HG02642 (cell line): ENCODE measurements at regions not wholly inside any gene's neighbourhood (a gene's known extent, or its start where the extent isn't known, plus 50 kb on each side); places are given as distances from the start of the nearest gene placed in this dataset.

Experiments
- ATAC-seq: cut with Tn5 transposase; IDR thresholded peaks from one replicate; pipeline ENCODE4 v1.9.1; 2021; ENCODE audit warnings: mild to moderate bottlenecking; ENCODE audit not compliant: unreplicated experiment, poor library complexity

GRCh38 chr4:181437895-181438294, 805.3 kb upstream of the TENM3 start:
- ATAC-seq, result no peak

GRCh38 chr4:181438641-181439040, 804.6 kb upstream of the TENM3 start:
- no peak for ATAC-seq

- ATAC-seq, result no peak
These were observed 800.2 kb upstream of the TENM3 start for GRCh38 chr4:181443021-181443420.

- no peak for ATAC-seq
These were observed 777.4 kb upstream of the TENM3 start for GRCh38 chr4:181465826-181466225.

GRCh38 chr4:181468451-181468850, 774.8 kb upstream of the TENM3 start:
- ATAC-seq, result no peak

GRCh38 chr4:181470306-181470705, 772.9 kb upstream of the TENM3 start:
- ATAC-seq, result no peak

- no peak for ATAC-seq
These were observed 767.8 kb upstream of the TENM3 start for GRCh38 chr4:181475359-181475758.

GRCh38 chr4:181475781-181476507, 767.3 kb upstream of the TENM3 start:
- ATAC-seq, result no peak

- ATAC-seq, result no peak
These were observed 766.7 kb upstream of the TENM3 start for GRCh38 chr4:181476508-181476890.

- ATAC-seq, result no peak
These were observed 765.6 kb upstream of the TENM3 start for GRCh38 chr4:181477591-181477990.

- no peak for ATAC-seq
These were observed 764.5 kb upstream of the TENM3 start for GRCh38 chr4:181478656-181479055.

GRCh38 chr4:181479141-181479540, 764.1 kb upstream of the TENM3 start:
- ATAC-seq, result no peak

- ATAC-seq, result no peak
These were observed 758.8 kb upstream of the TENM3 start for GRCh38 chr4:181484396-181484795.

GRCh38 chr4:181488926-181489325, 754.3 kb upstream of the TENM3 start:
- no peak for ATAC-seq

GRCh38 chr4:181498148-181498547, 745.1 kb upstream of the TENM3 start:
- ATAC-seq, result no peak

- ATAC-seq, result no peak
These were observed 740.6 kb upstream of the TENM3 start for GRCh38 chr4:181502611-181503010.

- no peak for ATAC-seq
These were observed 739.4 kb upstream of the TENM3 start for GRCh38 chr4:181503687-181504390.

GRCh38 chr4:181504924-181505323, 738.3 kb upstream of the TENM3 start:
- ATAC-seq, result no peak

- no peak for ATAC-seq
These were observed 735.9 kb upstream of the TENM3 start for GRCh38 chr4:181507180-181507835.

- ATAC-seq, result no peak
These were observed 735.3 kb upstream of the TENM3 start for GRCh38 chr4:181507938-181508337.

GRCh38 chr4:181508601-181509000, 734.6 kb upstream of the TENM3 start:
- ATAC-seq, result no peak
